Germinal center (tissue), 1 donor: ENCODE measurements at regions not wholly inside any gene's neighbourhood (a gene's known extent, or its start where the extent isn't known, plus 50 kb on each side); places are given as distances from the start of the nearest gene placed in this dataset.
"Not testable (repeated sequence)": the region's sequence is repeated elsewhere in the genome, so short reads cannot be mapped to it uniquely, and the experiment has no call there.

ENCODE experiments used
- DNase-seq: peaks from one replicate; pipeline ENCODE4 v3.0.0; 2012; ENCODE audit warnings: mixed read lengths, low spot score

- DNase-seq = not testable (repeated sequence)
These were observed 634.9 kb upstream of the SGO1 start for GRCh38 chr3:20820872-20821271.

- DNase-seq = no peak
These were observed 625.6 kb upstream of the SGO1 start for GRCh38 chr3:20811631-20812030.

- DNase-seq = no peak
These were observed 625.0 kb upstream of the SGO1 start for GRCh38 chr3:20811006-20811405.

- DNase-seq = no peak
These were observed 624.5 kb upstream of the SGO1 start for GRCh38 chr3:20810555-20810954.

- no peak for DNase-seq
These were observed 623.4 kb upstream of the SGO1 start for GRCh38 chr3:20809356-20809755.

- DNase-seq = no peak
These were observed 622.9 kb upstream of the SGO1 start for GRCh38 chr3:20808864-20809263.

DNA sequence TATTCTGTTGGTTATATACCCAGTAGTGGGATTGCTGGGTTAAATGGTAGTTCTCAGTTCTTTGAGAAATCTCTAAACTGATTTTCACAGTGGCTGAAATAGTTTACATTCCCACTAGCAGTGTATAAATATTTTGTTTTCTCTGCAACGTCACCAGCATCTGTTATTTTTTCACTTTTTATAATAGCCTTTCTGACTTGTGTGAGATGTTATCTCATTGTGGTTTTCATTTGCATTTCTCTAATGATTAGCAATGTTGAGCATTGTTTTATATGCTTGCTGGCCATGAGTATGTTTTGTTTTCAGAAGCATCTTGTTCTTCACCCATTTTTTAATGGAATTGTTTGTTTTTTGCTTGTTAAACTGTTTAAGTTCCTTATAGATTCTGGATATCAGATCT is 612.7 kb upstream of the SGO1 start:
- no peak for DNase-seq

DNA sequence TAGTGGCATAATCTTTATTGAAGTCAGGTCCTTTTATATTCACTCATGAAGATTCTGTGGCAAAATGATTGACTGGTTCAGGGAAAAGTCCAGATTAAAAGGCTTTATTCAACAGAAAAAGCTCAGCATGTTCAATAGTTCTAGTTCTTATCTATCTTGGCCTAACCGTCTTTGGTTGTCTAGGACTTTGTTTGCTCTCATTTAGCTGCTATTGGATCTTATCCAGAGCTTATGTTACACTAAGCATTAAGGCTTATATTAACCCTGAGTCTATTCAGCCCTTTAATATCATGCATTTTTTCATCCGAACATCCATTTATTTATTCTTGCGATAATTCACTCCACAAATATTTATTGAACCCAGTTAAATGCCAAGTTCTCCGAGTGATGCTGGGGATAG is 601.0 kb upstream of the SGO1 start:
- no peak for DNase-seq

- no peak for DNase-seq
These were observed 590.7 kb upstream of the SGO1 start for GRCh38 chr3:20776692-20777091.

- DNase-seq = no peak
These were observed 590.3 kb upstream of the SGO1 start for GRCh38 chr3:20776286-20776685.

- DNase-seq = no peak
These were observed 587.4 kb upstream of the SGO1 start for GRCh38 chr3:20773320-20773984.

DNA sequence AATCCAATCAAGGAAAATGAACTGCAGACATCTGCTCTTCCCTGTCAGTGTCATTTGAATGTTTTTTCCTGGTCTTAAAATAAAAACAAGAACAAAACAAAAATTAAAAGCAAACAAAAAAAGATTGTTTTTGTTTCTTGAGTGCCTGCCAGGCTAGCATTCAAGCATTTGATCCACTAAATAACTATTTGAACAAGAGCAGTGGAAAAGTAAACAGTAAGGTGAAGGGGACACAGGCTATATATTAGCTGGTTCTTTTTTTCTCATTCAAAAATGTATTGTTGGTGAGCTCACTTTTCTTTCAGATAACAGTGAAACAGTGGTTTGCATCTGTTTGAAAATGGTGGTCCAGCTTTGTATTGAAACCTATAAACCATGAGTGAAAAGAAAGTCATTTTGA is 586.9 kb upstream of the SGO1 start:
- no peak for DNase-seq

DNA sequence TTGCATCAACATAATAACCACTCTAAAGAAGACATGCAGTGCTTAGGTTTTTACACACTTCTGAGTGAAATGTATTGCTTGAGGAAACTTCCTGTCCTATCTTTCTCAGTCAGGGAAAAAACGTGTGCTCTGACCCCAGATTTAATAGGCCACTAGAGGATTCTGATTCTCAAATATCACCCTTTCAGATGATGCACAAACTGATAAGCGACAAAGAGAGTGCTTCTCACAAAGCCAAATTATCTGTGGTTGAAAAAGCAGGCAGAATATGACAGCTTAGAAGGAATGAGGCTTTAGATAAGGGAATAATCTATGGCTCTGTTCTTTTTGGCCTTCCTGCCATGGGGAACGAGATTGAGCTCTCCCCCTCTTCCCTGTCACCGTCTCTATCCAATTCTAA is 583.4 kb upstream of the SGO1 start:
- no peak for DNase-seq

DNA sequence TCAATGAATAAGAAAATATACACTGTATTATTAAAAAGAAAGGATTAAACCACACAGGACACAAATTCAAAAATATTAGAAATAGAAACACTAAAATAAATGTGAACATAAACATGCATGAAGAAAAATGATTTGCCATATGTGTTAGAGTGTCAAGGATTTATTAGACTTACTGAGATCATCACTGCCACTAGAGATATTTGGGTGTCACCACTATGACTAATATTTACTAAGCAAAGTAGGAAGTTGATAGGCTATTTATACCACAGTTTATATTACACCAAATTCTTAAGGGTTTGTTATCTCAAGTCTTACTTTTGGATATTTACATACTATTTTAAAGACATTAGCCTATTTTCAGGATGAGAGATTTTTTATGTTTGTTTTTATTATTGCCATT is 575.0 kb upstream of the SGO1 start:
- no peak for DNase-seq

DNA sequence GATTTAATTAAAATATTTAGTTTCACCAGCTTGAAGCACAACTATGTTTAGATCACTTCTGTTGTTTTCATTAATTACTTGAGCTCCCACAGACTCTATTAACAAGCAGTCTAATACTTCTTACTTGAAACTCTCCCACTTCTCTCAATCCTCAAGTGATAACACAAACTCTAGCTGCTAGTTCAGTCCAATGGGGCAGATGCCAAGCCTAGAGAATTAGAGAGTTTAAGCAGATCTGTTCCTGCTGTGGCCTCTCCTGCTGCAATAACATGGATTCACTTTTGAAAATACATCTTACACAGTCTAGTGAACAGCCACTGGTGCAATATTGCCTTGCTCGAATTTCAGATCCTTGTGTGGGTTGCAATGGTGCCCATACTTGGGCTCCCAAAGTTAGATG is 566.4 kb upstream of the SGO1 start:
- no peak for DNase-seq

DNA sequence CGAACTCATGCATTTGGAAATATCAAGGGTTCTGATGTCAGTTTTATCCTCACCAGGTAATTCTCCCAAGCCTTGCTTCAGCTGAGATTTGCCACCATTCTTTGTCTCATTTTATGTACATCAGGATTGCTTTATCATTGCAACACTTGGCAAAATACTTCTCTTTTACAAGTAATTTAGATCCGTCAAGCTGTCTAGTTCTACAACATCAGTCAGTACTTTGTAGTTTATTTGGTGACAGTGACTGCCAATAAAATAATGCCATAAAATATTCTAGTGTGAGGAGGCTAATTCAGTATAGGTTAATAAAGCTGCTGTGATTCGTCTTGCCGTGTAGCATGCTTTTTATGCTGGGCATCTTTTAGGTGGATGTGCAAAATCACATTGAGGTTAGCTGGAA is 565.3 kb upstream of the SGO1 start:
- DNase-seq = no peak

DNA sequence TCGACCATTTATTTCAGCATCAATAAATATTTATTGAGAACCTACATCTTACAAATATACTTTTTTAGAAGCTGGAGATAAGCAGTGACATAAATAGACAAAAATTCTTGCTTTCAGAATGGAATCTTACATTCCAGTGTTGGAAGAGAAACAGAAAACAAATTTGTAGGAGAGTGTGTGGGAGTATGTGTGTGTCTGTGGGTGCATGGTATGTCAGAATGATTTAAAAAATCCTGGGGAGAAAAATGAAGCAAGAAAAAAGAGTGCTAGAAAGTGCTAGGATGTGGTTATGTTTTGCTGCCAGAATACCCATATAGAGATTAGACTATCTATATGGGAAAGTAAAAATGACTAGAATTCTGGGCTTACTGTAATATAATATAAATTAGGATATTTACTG is 561.7 kb upstream of the SGO1 start:
- DNase-seq = no peak

- DNase-seq = no peak
These were observed 557.7 kb upstream of the SGO1 start for GRCh38 chr3:20743553-20744321.

- no peak for DNase-seq
These were observed 557.0 kb upstream of the SGO1 start for GRCh38 chr3:20742903-20743552.

GRCh38 chr3:20741381-20741780 is 555.4 kb upstream of the SGO1 start:
- DNase-seq = no peak

DNA sequence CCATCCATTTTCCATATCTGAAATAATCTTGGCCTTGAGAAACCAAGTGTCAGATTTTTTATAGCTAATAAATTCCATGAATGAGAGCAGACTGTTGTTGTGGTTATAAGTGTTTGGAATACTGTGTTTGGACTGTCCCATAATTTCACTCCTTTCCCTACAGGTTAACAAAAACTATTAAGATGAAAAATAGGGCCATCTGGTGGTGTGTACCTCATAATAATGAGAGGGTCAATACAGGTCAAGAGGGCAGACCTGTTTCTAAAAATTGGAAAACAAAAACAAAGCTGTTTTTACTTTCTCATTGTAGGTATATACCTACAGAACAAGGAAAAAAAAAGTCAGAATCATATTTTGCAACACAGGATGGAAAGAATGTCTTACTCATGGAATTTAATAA is 553.8 kb upstream of the SGO1 start:
- DNase-seq = no peak

DNA sequence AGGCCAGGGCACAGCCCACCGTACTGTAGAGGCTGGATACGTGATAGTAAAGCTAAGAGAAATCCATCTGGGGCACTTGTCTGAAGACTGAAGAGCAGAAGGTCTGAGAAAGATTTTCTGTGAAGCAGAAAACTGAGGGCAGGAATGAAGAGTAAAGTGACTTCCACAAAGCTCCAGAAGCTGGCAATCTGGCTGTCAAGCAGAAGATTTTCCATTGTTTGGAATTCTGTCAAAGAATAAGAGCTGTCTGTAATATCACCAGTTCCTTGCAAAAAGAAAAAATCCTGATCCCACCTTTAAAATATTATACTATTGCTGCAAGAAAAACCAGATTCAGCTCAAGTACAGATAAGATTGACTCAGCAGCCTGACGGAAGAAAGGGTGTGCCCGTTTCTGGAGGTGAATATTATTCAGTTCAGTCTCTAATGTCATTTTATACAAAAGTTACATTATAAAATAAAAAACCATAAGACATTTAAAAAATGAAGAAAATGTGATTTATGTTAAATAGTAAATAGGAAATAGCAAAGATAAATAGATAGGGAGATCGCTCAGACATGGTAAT is 550.4 kb upstream of the SGO1 start:
- no peak for DNase-seq

GRCh38 chr3:20729185-20729584 is 543.2 kb upstream of the SGO1 start:
- DNase-seq = no peak
